ENCODE measurements at regions not wholly inside any gene's neighbourhood (a gene's known extent, or its start where the extent isn't known, plus 50 kb on each side); places are given as distances from the start of the nearest gene placed in this dataset.

DNA sequence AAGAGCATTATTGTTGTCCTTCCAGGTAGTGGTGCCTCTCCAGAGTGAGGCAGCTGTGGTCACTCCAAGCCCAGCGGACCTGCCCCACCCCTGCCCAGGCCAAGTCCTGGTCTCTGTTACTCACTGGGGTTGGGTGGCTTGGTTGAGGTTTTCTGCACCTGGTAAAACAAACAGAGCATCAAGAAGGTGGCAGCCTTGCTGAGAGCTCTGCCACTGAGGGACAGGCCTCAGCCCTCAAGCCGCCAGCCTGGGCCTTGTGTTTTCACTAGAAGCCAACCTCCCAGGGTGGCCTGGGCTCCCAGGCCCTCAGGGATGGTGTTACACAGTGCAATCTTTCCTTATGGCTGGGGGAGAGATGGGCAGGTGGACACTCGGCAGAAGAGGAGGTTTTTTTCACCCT, 182.7 kb downstream of the BCOR start (continued):
- no peak for TF ChIP-seq ZNF41 (CRISPR knock-in tag; conservative IDR thresholded peaks at IDR 0.05)
- TF ChIP-seq, protein P1, sequence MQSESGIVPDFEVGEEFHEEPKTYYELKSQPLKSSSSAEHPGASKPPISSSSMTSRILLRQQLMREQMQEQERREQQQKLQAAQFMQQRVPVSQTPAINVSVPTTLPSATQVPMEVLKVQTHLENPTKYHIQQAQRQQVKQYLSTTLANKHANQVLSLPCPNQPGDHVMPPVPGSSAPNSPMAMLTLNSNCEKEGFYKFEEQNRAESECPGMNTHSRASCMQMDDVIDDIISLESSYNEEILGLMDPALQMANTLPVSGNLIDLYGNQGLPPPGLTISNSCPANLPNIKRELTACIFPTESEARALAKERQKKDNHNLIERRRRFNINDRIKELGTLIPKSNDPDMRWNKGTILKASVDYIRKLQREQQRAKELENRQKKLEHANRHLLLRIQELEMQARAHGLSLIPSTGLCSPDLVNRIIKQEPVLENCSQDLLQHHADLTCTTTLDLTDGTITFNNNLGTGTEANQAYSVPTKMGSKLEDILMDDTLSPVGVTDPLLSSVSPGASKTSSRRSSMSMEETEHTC (IDR thresholded peaks at IDR 0.05): no peak

DNA sequence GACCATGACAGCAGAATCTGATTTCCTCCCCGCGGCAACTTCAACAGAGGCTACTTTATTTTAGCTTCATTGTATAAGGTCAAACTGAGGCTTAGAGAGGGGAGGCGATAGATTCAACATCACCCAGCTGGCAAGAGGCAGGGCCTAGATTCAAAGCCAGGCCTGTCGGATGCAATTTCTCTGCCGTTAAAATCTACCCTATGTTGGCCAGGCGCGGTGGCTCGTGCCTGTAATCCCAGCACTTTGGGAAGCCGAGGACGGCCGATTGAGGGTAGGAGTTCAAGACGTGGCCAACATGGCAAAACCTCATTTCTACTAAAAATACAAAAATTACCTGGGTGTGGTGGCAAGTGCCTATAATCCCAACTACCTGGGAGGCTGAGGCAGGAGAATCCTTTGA, 182.2 kb downstream of the BCOR start:
- no peaks in the 10 kb centered on the region for H3K9me1 ChIP-seq (ENCODE audit: control insufficient read depth, insufficient read depth, low read length)
- H4K20me1 ChIP-seq (replicated peaks; ENCODE audit: control insufficient read depth, insufficient read depth, low read length): no peaks in the 10 kb centered on the region
- no peak overlapping the region for H2AFZ ChIP-seq (ENCODE audit: low read depth, low read length)
- TF ChIP-seq SRSF9 (IDR thresholded peaks at IDR 0.05; ENCODE audit: borderline replicate concordance, low read depth, low read length): no peak
- POLR2A ChIA-PET: no interaction called here
- no peaks in the 10 kb centered on the region for H3K79me2 ChIP-seq (ENCODE audit: control insufficient read depth, insufficient read depth, low read length)
- H3K36me3 ChIP-seq (ENCODE audit: control insufficient read depth, insufficient read depth, low read length): no peaks in the 10 kb centered on the region
- no peak overlapping the region for H3K9ac ChIP-seq (ENCODE audit: insufficient read depth in 1 of 2, low read depth in 2 of 2, low read length in 2 of 2)
- in situ Hi-C loops (cut with MboI): no loop called here
- 51% methylated on average over 8 of the region's 12 CpGs for WGBS (ENCODE audit: insufficient coverage, low coverage, missing lambda C conversion rate)
- H3K4me3 ChIP-seq: no peak overlapping the region
- H3K4me1 ChIP-seq (replicated peaks in 1 of 2; ENCODE audit: control insufficient read depth in 2 of 2, insufficient read depth in 2 of 2, low read length in 2 of 2): no peaks in the 10 kb centered on the region; a peak in 1 of 5 replicates
- no peaks in the 10 kb centered on the region for H3K9me3 ChIP-seq (replicated peaks; ENCODE audit: control insufficient read depth, insufficient read depth, low read depth, low read length)
- no TSS peak for BruUV-seq (replicated peaks)
- H3K27ac ChIP-seq (ENCODE audit: extremely low read depth, low read depth, low read length): no peak overlapping the region
- ATAC-seq: no peak
- intact Hi-C loops (cut with micrococcal nuclease): no loop called here
- no peak overlapping the region for H3K4me2 ChIP-seq (ENCODE audit: insufficient read depth, low read length)
- peaks cover 0 to 10% of the 10 kb centered on the region in 2 experiments; a peak in 2 of 5 replicates for H3K27me3 ChIP-seq (ENCODE audit: control insufficient read depth in 2 of 2, insufficient read depth in 2 of 2, low read length in 2 of 2)
- no peak for DNase-seq (ENCODE audit: extremely low read depth in 1 of 4, low spot score in 3 of 4)
- CTCF ChIA-PET (ENCODE audit: low intra/inter-chr PET ratio): no interaction called here
- FAIRE-seq: no peak

DNA sequence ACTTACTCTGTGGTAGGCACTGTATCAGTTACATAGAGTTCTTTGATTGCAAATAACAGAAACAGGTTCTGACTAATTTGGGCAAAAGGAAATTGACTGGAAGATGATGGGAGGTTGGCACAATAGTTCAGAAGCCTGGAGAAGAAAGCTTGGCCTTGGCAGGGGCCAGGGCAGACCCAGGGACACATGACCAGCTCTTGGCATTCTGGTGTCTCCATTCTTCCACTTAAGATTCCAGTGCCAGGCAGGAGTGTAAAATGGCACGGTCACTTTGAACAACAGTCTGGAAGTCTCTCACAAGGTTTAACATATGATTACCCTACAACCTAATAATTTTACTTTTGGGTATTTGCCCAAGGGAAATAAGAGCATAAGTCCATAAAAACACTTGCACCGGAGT, 175.9 kb downstream of the BCOR start:
- Histone ChIP-seq H3K79me2 (ENCODE audit: control insufficient read depth, insufficient read depth, low read length) (no peaks in the 10 kb centered on the region), H3K4me3 (no peak overlapping the region), H3K27ac (ENCODE audit: extremely low read depth, low read depth, low read length) (no peak overlapping the region), H3K36me3 (ENCODE audit: control insufficient read depth, insufficient read depth, low read length) (no peaks in the 10 kb centered on the region), H3K4me2 (ENCODE audit: insufficient read depth, low read length) (no peak overlapping the region), H2AFZ (ENCODE audit: low read depth, low read length) (no peak overlapping the region), H3K27me3 (ENCODE audit: control insufficient read depth in 2 of 2, insufficient read depth in 2 of 2, low read length in 2 of 2) (peaks cover 0 to 10% of the 10 kb centered on the region in 2 experiments; a peak in 2 of 5 replicates), H3K9me1 (ENCODE audit: control insufficient read depth, insufficient read depth, low read length) (no peaks in the 10 kb centered on the region), H3K9ac (ENCODE audit: insufficient read depth in 1 of 2, low read depth in 2 of 2, low read length in 2 of 2) (no peak overlapping the region), H3K9me3 (replicated peaks; ENCODE audit: control insufficient read depth, insufficient read depth, low read depth, low read length) (no peaks in the 10 kb centered on the region), H3K4me1 (replicated peaks in 1 of 2; ENCODE audit: control insufficient read depth in 2 of 2, insufficient read depth in 2 of 2, low read length in 2 of 2) (no peaks in the 10 kb centered on the region), H4K20me1 (replicated peaks; ENCODE audit: control insufficient read depth, insufficient read depth, low read length) (no peaks in the 10 kb centered on the region)
- in situ Hi-C loops (cut with MboI) (no loop called here), intact Hi-C loops (cut with micrococcal nuclease) (no loop called here)
- no peak for FAIRE-seq
- no TSS peak for BruUV-seq (replicated peaks)
- WGBS (ENCODE audit: insufficient coverage, low coverage, missing lambda C conversion rate): 9% methylated on average over 1 of the region's 2 CpGs
- POLR2A ChIA-PET: interaction anchor here (0.7 kb wide), 1 partner anchor 1123 kb away, joined by 3 read pairs; no protein-coding TSS in a partner anchor
- ATAC-seq: no peak
- no peak for DNase-seq (ENCODE audit: extremely low read depth in 1 of 4, low spot score in 3 of 4)
- CTCF ChIA-PET (ENCODE audit: low intra/inter-chr PET ratio): no interaction called here
- TF ChIP-seq, protein P2, sequence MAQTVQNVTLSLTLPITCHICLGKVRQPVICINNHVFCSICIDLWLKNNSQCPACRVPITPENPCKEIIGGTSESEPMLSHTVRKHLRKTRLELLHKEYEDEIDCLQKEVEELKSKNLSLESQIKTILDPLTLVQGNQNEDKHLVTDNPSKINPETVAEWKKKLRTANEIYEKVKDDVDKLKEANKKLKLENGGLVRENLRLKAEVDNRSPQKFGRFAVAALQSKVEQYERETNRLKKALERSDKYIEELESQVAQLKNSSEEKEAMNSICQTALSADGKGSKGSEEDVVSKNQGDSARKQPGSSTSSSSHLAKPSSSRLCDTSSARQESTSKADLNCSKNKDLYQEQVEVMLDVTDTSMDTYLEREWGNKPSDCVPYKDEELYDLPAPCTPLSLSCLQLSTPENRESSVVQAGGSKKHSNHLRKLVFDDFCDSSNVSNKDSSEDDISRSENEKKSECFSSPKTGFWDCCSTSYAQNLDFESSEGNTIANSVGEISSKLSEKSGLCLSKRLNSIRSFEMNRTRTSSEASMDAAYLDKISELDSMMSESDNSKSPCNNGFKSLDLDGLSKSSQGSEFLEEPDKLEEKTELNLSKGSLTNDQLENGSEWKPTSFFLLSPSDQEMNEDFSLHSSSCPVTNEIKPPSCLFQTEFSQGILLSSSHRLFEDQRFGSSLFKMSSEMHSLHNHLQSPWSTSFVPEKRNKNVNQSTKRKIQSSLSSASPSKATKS (CRISPR knock-in tag; IDR thresholded peaks at IDR 0.05): no peak
- no peak for TF ChIP-seq KLF13 (tag; IDR thresholded peaks at IDR 0.05; ENCODE audit: borderline replicate concordance, low read depth)
- TF ChIP-seq, protein P3, sequence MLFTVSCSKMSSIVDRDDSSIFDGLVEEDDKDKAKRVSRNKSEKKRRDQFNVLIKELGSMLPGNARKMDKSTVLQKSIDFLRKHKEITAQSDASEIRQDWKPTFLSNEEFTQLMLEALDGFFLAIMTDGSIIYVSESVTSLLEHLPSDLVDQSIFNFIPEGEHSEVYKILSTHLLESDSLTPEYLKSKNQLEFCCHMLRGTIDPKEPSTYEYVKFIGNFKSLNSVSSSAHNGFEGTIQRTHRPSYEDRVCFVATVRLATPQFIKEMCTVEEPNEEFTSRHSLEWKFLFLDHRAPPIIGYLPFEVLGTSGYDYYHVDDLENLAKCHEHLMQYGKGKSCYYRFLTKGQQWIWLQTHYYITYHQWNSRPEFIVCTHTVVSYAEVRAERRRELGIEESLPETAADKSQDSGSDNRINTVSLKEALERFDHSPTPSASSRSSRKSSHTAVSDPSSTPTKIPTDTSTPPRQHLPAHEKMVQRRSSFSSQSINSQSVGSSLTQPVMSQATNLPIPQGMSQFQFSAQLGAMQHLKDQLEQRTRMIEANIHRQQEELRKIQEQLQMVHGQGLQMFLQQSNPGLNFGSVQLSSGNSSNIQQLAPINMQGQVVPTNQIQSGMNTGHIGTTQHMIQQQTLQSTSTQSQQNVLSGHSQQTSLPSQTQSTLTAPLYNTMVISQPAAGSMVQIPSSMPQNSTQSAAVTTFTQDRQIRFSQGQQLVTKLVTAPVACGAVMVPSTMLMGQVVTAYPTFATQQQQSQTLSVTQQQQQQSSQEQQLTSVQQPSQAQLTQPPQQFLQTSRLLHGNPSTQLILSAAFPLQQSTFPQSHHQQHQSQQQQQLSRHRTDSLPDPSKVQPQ (CRISPR knock-in tag; IDR thresholded peaks at IDR 0.05; ENCODE audit: borderline replicate concordance): no peak
- no peak for TF ChIP-seq CREBBP (IDR thresholded peaks at IDR 0.05; ENCODE audit: low read depth, low read length)
